Hepatocyte (in vitro differentiated cells): ENCODE measurements at regions not wholly inside any gene's neighbourhood (a gene's known extent, or its start where the extent isn't known, plus 50 kb on each side); places are given as distances from the start of the nearest gene placed in this dataset.

Source experiments
- EZH2phosphoT487 ChIP-seq: fragments of 200-600 bp; sonication (generic); IDR thresholded peaks from one replicate; pipeline ENCODE4 v1.6.1; 2018; ENCODE audit warnings: antibody characterized with exemption, mild to moderate bottlenecking, low read depth, moderate library complexity; ENCODE audit not compliant: unreplicated experiment, severe bottlenecking
- TF ChIP-seq, protein P1 (sequence below): fragments of 200-600 bp; sonication (generic); IDR thresholded peaks from 2 replicates; pipeline ENCODE4 v1.5.1; 2016; ENCODE audit warnings: antibody characterized with exemption, mild to moderate bottlenecking; ENCODE audit not compliant: poor library complexity

DNA sequence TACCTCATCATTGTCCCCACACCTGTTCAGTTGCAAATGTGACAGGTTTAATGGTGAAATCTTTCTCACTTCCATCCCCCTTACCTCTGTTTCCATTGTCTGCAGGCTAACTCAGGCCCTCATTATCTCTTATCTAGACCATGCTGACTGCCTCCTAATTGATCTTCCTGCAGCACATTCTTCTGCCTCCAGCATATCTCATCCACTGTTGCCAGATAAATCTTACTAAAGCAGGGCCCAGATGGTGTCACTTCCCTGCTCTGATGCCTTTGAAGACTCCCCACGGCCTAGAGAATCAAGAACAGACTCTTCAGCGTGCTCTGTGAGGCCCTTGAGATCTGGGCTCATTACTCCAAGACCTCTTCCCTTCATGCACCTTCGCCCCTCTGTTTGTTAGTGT lies 230.1 kb downstream of the DUSP10 start:
- TF ChIP-seq, protein P1, sequence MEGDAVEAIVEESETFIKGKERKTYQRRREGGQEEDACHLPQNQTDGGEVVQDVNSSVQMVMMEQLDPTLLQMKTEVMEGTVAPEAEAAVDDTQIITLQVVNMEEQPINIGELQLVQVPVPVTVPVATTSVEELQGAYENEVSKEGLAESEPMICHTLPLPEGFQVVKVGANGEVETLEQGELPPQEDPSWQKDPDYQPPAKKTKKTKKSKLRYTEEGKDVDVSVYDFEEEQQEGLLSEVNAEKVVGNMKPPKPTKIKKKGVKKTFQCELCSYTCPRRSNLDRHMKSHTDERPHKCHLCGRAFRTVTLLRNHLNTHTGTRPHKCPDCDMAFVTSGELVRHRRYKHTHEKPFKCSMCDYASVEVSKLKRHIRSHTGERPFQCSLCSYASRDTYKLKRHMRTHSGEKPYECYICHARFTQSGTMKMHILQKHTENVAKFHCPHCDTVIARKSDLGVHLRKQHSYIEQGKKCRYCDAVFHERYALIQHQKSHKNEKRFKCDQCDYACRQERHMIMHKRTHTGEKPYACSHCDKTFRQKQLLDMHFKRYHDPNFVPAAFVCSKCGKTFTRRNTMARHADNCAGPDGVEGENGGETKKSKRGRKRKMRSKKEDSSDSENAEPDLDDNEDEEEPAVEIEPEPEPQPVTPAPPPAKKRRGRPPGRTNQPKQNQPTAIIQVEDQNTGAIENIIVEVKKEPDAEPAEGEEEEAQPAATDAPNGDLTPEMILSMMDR: no peak
- TF ChIP-seq EZH2phosphoT487: no peak
